ENCODE measurements at regions not wholly inside any gene's neighbourhood (a gene's known extent, or its start where the extent isn't known, plus 50 kb on each side); places are given as distances from the start of the nearest gene placed in this dataset.

DNA sequence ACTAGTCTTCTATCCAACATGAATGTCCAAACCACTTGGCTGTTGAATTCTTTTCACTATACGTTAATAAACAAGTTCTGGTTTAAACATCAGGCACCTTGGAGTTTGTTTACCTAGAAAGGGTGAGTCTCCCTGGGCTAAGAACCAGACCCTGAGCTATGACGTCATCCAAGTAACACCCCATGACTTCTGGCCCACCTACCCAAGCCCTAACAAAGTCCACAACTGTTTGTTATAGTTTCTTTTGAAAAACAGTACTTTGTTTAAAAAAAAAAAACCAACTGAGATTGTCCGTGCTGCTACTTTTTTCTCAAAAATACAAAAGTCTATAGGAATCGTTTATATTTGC is 146.9 kb upstream of the BEND6 start:
- TF ChIP-seq POLR2AphosphoS5 (IDR thresholded peaks at IDR 0.05; ENCODE audit: low read depth, low read length) = no peak
- no peak for TF ChIP-seq TAF1 (IDR thresholded peaks at IDR 0.05; ENCODE audit: borderline replicate concordance, insufficient read depth, low read length)
